Embryonic facial prominence (tissue), 1 donor: ENCODE measurements at regions not wholly inside any gene's neighbourhood (a gene's known extent, or its start where the extent isn't known, plus 50 kb on each side); places are given as distances from the start of the nearest gene placed in this dataset.

Experiments used
- DNase-seq: peaks from one replicate; pipeline ENCODE4 v3.0.0-alpha.2; 2016; ENCODE audit errors: extremely low spot score

DNA sequence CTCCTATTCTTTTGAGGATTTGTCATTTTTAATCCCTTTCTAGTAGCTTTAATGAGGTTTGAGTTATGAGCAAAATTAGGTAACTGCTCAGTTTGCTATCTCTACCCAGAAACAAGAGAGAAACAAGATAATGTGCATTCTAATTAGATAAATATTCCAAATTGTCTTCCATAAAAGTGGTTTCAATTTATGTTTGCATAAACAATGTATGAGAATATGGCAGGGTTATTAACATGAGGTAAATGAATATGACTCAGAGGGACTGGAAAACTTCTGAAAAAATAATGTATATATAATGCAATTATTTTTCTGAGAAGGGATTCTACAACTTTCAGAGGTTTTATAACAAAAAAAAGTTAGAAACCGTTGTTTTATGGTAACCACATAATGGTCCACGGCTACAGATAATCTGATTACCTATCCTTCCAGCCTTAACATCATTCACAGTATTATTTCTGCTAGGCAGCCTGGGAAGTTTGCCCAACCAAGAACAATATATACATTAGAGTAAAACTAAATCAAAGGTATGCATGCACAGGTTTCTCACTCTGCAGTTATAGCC, 101.2 kb downstream of the CRPPA start:
- DNase-seq = no peak

GRCh38 chr7:16318989-16319915, 102.1 kb downstream of the CRPPA start:
- DNase-seq = no peak

- no peak for DNase-seq
These were observed 102.9 kb downstream of the CRPPA start for GRCh38 chr7:16318463-16318862.

- no peak for DNase-seq
These were observed 103.9 kb downstream of the CRPPA start for GRCh38 chr7:16317406-16317805.

DNA sequence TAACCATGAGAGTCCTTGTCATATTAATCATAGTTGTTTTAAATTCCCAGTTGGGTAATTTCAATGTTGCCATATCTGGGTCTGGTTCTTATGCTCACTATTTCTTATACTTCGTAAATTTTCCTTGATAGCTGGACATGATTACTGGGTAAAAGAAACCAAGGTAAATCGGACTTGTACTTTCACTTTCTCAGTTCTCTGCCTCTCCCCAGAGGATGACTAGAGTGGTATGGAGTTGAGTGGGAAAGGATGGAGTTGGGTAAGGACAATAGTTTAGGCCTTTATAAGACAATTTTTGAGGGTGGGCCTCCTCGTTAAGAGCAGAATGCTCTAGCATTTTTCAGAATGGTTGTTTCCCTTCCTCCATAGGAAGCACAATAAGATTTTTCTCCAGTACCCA, 106.1 kb downstream of the CRPPA start:
- no peak for DNase-seq

- no peak for DNase-seq
These were observed 112.2 kb downstream of the CRPPA start for GRCh38 chr7:16309129-16309528.

- no peak for DNase-seq
These were observed 120.0 kb downstream of the CRPPA start for GRCh38 chr7:16301291-16301690.

DNA sequence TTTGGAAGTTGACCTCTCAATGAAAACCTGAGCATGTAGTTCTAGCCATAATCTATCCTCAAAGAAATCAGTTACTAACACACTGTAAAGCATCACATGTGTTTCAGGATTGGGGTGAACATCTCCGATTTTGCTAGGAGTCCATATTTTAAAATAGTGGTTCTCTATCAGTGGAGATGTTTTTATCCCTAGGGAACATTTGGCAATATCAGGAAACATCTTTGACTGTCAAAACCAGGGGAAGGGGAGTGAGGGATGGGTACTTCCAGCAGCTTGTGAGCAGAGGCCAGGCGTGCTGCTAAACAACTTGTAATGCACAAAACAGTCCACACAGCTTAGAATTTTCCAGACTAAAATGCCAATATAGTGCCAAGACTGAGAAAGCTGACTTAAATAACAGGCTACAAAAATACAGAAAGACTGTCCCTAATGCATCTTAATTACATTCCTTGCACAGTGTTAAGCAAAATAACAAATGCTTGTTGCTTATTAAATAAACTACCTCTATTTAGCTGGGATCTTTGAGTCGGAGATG, 120.9 kb downstream of the CRPPA start:
- DNase-seq = no peak

GRCh38 chr7:16299853-16300252, 121.5 kb downstream of the CRPPA start:
- no peak for DNase-seq

GRCh38 chr7:16298221-16298620, 123.1 kb downstream of the CRPPA start:
- no peak for DNase-seq

GRCh38 chr7:16295558-16295957, 125.8 kb downstream of the CRPPA start:
- no peak for DNase-seq

- DNase-seq = no peak
These were observed 127.5 kb downstream of the CRPPA start for GRCh38 chr7:16293669-16294425.

GRCh38 chr7:16284581-16284980, 136.8 kb downstream of the CRPPA start:
- DNase-seq = no peak

- DNase-seq = no peak
These were observed 143.1 kb downstream of the CRPPA start for GRCh38 chr7:16278167-16278787.

- no peak for DNase-seq
These were observed 149.2 kb downstream of the CRPPA start for GRCh38 chr7:16271990-16272665.

DNA sequence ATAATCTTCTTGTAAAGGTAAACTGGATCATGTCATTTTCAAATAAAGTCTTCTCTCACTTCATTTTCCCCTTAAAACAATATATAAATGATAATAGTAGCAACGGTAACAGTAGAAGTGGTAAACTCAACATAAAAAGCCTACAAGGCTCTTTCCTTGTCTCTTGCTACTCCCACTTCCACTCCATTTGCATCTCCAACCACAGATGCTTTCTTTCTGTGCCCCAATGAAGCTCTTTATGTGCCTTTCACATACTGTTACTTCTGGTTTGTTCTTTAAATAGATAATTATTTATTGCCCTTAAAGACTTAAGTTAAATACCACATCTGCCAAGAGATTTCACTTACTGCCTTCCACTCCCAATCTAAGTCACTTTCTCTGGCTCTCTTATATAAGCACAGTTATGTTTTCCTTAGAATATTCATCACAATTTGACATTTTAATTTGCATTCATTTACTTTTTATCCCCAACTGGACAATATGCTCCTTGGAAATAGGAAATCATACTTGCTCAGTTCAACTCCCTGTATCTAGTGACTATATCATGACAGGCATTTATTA, 149.9 kb downstream of the CRPPA start:
- no peak for DNase-seq

GRCh38 chr7:16270844-16271243, 150.5 kb downstream of the CRPPA start:
- DNase-seq = no peak

- DNase-seq = no peak
These were observed 152.2 kb downstream of the CRPPA start for GRCh38 chr7:16268821-16269768.

DNA sequence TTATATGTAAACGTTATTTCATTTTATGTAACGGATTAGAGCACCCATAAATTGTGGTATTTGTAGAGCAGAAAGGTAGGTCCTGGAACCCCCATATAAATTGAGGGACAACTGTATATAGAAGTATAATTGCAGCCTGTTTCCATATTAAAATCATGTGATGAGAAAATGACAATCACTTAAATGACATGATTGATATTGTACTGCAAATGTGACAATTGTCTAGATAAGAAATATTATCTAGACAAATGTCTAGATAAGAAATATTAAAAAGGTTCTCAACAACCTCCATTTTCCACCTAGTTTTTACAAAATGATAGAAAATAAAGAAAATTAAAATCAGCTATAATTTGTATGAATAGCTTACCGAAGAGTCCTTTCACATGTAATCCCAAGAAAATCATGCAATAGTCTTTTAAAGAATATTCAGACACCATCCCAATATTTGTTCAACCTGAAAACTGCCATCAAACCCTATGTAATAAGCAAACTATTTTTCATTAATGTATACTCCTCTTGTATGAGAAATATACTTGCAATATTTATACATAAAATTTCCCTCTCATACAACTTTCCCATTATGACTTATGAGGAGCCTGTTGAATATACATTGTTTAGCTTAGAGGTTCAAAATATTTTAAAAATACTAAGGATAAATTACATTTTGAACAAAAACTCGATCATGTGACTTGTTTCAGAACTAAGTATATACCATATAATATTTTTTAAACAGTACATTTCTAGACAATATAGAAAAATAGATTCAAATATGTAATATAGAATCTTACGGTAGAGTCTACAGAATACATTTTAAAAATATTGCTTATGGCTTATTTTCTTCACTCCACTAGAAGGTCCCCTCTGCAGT, 153.2 kb downstream of the CRPPA start:
- DNase-seq = no peak
